Caco-2 (cell line): ENCODE measurements at regions not wholly inside any gene's neighbourhood (a gene's known extent, or its start where the extent isn't known, plus 50 kb on each side); places are given as distances from the start of the nearest gene placed in this dataset.

ENCODE experiments used
- BruUV-seq: library from RNA; stranded (reverse); fragments of 400-500 nt; replicated peaks from 2 replicates; lab custom pipeline; 2021; lab: Mats Ljungman, UMichigan
- CTCF ChIA-PET: fragments of 300-600 bp; sonication (Branson Sonifier 250); formaldehyde crosslinking; loops from one replicate; lab custom pipeline; 2022; ENCODE audit warnings: antibody characterized with exemption; lab: Charles Lee
- POLR2A ChIA-PET: fragments of 300-600 bp; sonication (Branson Sonifier 250); formaldehyde crosslinking; loops from one replicate; lab custom pipeline; 2022; ENCODE audit warnings: antibody characterized with exemption; lab: Charles Lee
- DNase-seq, 2 experiments: peaks; one replicate each; pipeline versions ENCODE4 v3.0.0 to v3.0.0-alpha.2; 2020 to 2022
- H3K27me3 ChIP-seq: replicated peaks from 2 replicates; pipeline ENCODE4 v1.6.0; 2011; ENCODE audit warnings: low read length; ENCODE audit not compliant: control insufficient read depth, insufficient read depth
- H3K36me3 ChIP-seq: 2 replicates; pipeline ENCODE4 v1.5.1; 2011; ENCODE audit warnings: low read length; ENCODE audit not compliant: control insufficient read depth, insufficient read depth
- H3K4me1 ChIP-seq: fragments of 250-450 bp; sonication (Bioruptor Pico); 2 replicates; pipeline ENCODE4 v1.5.1; 2020; ENCODE audit warnings: mild to moderate bottlenecking
- H3K4me3 ChIP-seq: 2 replicates; pipeline ENCODE4 v1.5.1; 2011; ENCODE audit warnings: low read depth, mild to moderate bottlenecking, control low read depth, low read length
- H3K9me3 ChIP-seq: fragments of 250-450 bp; sonication (Bioruptor Pico); 2 replicates; pipeline ENCODE4 v1.5.1; 2020; ENCODE audit warnings: mild to moderate bottlenecking, moderate library complexity
- H3K27ac Mint-ChIP-seq: one replicate; pipeline ENCODE4 v1.8.0; 2022; ENCODE audit warnings: mixed read lengths; ENCODE audit not compliant: unreplicated experiment
- H3K27me3 Mint-ChIP-seq: one replicate; pipeline ENCODE4 v1.8.0; 2022; ENCODE audit warnings: mixed read lengths; ENCODE audit not compliant: insufficient read depth, unreplicated experiment
- H3K36me3 Mint-ChIP-seq: one replicate; pipeline ENCODE4 v1.8.0; 2022; ENCODE audit warnings: mild to moderate bottlenecking, mixed read lengths; ENCODE audit not compliant: insufficient read depth, unreplicated experiment
- H3K4me1 Mint-ChIP-seq: one replicate; pipeline ENCODE4 v1.8.0; 2022; ENCODE audit warnings: low read depth, mixed read lengths; ENCODE audit not compliant: unreplicated experiment
- H3K4me3 Mint-ChIP-seq: one replicate; pipeline ENCODE4 v1.8.0; 2022; ENCODE audit warnings: mild to moderate bottlenecking, moderate library complexity, mixed read lengths; ENCODE audit not compliant: unreplicated experiment
- H3K9me3 Mint-ChIP-seq: one replicate; pipeline ENCODE4 v1.8.0; 2022; ENCODE audit warnings: mixed read lengths; ENCODE audit not compliant: unreplicated experiment
- intact Hi-C: fragments of 100-400 bp; cut with micrococcal nuclease; formaldehyde crosslinking; loops from one replicate; pipeline ENCODE4 v1.10.0; 2022; ENCODE audit not compliant: unreplicated experiment
- TF ChIP-seq, protein P1 (sequence below), 2 experiments: fragments of 200-600 bp in 1 of 2; IDR thresholded peaks; 1 replicate in 1 of 2; 2 replicates in 1 of 2; pipeline versions ENCODE4 v1.5.1 to v1.8.0; 2011 to 2022; ENCODE audit warnings: antibody characterized with exemption in 1 of 2, control low read depth in 1 of 2, inconsistent platforms in 1 of 2, low read depth in 1 of 2, low read length in 1 of 2, mild to moderate bottlenecking in 1 of 2, moderate library complexity in 1 of 2; ENCODE audit not compliant: insufficient read depth in 1 of 2, severe bottlenecking in 1 of 2, unreplicated experiment in 1 of 2

DNA sequence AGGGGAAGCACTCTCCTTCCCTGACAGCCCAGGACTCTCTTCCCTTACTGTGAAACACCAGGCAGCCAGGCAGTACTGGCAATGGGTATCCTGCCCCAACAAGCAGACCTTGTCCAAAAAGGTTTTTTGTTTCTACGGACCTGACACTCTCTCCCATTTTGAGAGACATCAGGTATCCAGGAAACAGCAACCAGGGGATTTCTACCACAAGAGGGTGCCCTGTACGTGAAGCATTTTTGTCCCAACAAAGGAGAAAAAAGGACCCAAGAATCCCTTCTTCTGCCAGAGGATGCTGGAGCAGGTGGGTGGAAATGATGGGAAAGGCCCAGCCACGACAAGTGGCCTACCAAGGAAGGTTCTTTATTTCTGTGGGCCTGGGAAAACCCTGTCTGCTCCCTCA lies 65.7 kb upstream of the FGF13 start:
- no peaks in the 10 kb centered on the region for H3K9me3 ChIP-seq
- no peak overlapping the region for H3K27ac Mint-ChIP-seq
- H3K4me1 Mint-ChIP-seq: no peaks in the 10 kb centered on the region
- no peaks in the 10 kb centered on the region for H3K36me3 ChIP-seq
- ChIA-PET POLR2A (no interaction called here), CTCF (no interaction called here)
- no peaks in the 10 kb centered on the region for H3K4me1 ChIP-seq
- TF ChIP-seq, protein P1, sequence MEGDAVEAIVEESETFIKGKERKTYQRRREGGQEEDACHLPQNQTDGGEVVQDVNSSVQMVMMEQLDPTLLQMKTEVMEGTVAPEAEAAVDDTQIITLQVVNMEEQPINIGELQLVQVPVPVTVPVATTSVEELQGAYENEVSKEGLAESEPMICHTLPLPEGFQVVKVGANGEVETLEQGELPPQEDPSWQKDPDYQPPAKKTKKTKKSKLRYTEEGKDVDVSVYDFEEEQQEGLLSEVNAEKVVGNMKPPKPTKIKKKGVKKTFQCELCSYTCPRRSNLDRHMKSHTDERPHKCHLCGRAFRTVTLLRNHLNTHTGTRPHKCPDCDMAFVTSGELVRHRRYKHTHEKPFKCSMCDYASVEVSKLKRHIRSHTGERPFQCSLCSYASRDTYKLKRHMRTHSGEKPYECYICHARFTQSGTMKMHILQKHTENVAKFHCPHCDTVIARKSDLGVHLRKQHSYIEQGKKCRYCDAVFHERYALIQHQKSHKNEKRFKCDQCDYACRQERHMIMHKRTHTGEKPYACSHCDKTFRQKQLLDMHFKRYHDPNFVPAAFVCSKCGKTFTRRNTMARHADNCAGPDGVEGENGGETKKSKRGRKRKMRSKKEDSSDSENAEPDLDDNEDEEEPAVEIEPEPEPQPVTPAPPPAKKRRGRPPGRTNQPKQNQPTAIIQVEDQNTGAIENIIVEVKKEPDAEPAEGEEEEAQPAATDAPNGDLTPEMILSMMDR (IDR thresholded peaks at IDR 0.05; ENCODE audit: insufficient read depth in 1 of 2, low read depth in 1 of 2, low read length in 1 of 2, severe bottlenecking in 1 of 2, unreplicated experiment in 1 of 2): no peak
- no peaks in the 10 kb centered on the region for H3K27me3 Mint-ChIP-seq
- intact Hi-C loops: loop anchor here (5.0 to 10.0 kb wide), 2 partner anchors 350 to 1198 kb away; no protein-coding TSS in a partner anchor
- H3K9me3 Mint-ChIP-seq: no peaks in the 10 kb centered on the region
- no peaks in the 10 kb centered on the region for H3K36me3 Mint-ChIP-seq
- BruUV-seq: no TSS peak
- no peak for DNase-seq
- H3K4me3 Mint-ChIP-seq: no peak overlapping the region
- H3K27me3 ChIP-seq: no peaks in the 10 kb centered on the region
- H3K4me3 ChIP-seq: no peak overlapping the region

DNA sequence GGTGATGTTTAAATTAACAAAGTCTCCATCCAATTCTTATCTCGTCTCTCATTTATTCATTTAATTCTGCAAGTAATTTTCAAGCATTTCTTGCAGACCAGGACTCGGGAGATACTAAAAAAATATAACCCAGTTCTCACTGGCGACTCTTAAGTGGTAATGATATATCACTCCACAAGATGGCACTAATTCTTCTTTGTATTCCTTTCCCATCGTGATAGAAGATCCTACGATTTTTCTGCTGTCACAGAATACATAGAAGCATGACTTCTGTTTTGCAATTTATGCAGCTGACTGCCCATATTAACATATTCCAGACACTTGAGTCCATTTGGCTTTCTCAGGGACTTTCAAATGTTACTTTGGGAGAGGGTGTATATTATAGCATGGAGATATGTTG lies 64.0 kb upstream of the FGF13 start:
- no peaks in the 10 kb centered on the region for H3K27me3 ChIP-seq
- H3K4me3 ChIP-seq: no peak overlapping the region
- no peaks in the 10 kb centered on the region for H3K36me3 ChIP-seq
- H3K9me3 ChIP-seq: no peaks in the 10 kb centered on the region
- Mint-ChIP-seq H3K27me3 (no peaks in the 10 kb centered on the region), H3K27ac (no peak overlapping the region), H3K9me3 (no peaks in the 10 kb centered on the region), H3K36me3 (no peaks in the 10 kb centered on the region), H3K4me3 (no peak overlapping the region), H3K4me1 (no peaks in the 10 kb centered on the region)
- ChIA-PET POLR2A (no interaction called here), CTCF (interaction anchor here (1.4 kb wide), 1 partner anchor 784 kb away, joined by 3 read pairs; no protein-coding TSS in a partner anchor)
- no peaks in the 10 kb centered on the region for H3K4me1 ChIP-seq
- intact Hi-C loops: loop anchor here (1.0 to 10.0 kb wide), 4 partner anchors 67 to 1199 kb away; no protein-coding TSS in a partner anchor
- no TSS peak for BruUV-seq
- TF ChIP-seq, protein P1 (IDR thresholded peaks at IDR 0.05; ENCODE audit: insufficient read depth in 1 of 2, low read depth in 1 of 2, low read length in 1 of 2, severe bottlenecking in 1 of 2, unreplicated experiment in 1 of 2): peak in 1 of 2 experiments; percentile 32
- DNase-seq: peak in 1 of 2 experiments; percentile 1

DNA sequence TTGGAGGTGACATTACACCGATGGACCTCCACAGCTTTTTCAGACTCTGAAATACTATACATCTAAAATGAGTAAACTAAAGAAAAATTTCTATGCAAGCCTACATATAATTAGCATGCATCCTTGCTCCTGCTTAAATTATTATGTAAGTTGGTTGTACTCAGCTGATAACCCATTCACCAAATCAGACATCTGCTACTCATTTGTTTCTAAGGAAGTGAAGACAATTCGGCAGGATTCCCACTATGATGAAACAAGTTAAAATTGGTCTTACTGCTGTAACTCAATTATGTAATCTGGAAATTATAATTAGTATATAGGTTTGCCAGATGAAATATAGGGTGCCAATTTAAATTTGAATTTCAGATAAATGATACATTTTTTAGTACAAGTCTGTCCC lies 59.5 kb upstream of the FGF13 start:
- no peak for DNase-seq
- intact Hi-C loops: loop anchor here (10.0 kb wide), 1 partner anchor 1204 kb away; no protein-coding TSS in a partner anchor
- TF ChIP-seq, protein P1 (IDR thresholded peaks at IDR 0.05; ENCODE audit: insufficient read depth in 1 of 2, low read depth in 1 of 2, low read length in 1 of 2, severe bottlenecking in 1 of 2, unreplicated experiment in 1 of 2): no peak
- Mint-ChIP-seq H3K4me3 (no peak overlapping the region), H3K27me3 (no peaks in the 10 kb centered on the region), H3K4me1 (no peaks in the 10 kb centered on the region), H3K36me3 (no peaks in the 10 kb centered on the region), H3K27ac (no peak overlapping the region), H3K9me3 (no peaks in the 10 kb centered on the region)
- Histone ChIP-seq H3K4me3 (no peak overlapping the region), H3K36me3 (no peaks in the 10 kb centered on the region), H3K27me3 (no peaks in the 10 kb centered on the region), H3K4me1 (no peaks in the 10 kb centered on the region), H3K9me3 (no peaks in the 10 kb centered on the region)
- CTCF ChIA-PET: no interaction called here
- BruUV-seq: no TSS peak
- POLR2A ChIA-PET: no interaction called here
